ENCODE measurements at regions not wholly inside any gene's neighbourhood (a gene's known extent, or its start where the extent isn't known, plus 50 kb on each side); places are given as distances from the start of the nearest gene placed in this dataset.

DNA sequence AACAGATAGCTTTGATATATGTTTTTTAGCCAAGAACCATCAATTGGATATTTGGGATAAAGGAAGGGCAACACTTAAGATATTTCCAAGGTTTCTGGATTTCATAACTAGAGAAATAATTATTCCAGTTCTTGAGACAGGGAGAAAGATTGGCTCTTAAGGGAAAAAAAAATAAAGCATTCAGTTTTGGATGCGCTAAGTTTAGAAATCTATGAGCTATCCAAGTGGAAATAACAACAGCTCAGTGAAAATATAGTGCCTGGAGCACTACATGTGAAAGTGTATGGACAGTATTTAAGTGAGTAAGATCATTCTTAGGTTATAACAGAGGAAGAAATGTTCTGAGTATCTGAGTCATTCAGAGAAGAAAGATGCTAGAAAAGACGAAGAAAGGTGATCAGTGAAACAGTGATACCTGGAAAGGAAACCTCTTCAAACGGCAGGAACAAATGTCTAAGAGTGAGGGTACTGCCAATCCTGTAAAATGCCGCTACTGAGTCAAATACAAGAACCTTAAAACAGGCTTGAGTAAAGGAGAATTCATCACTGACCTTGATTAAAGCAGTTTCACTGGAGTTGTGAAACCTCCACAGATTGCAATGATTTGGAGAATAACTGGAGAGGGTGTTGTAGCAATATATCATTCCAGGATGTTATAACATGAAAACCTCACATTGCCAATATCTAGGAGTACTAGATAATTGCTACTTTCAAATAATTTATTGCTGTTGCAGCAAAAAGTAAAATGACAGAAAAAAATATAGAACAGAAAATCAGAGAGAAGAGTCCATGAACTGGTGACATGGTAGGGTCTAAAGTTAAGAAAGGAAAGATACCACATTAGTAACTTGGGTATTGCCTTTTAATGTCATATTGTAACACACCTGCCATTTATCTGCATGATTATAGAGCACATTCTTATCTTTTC is 482.1 kb upstream of the RGS18 start (continued):
- TF ChIP-seq C11orf30 (IDR thresholded peaks at IDR 0.05; ENCODE audit: low read depth), result peak; percentile 56
- no peak for TF ChIP-seq NFIX (CRISPR knock-in tag; IDR thresholded peaks at IDR 0.05; ENCODE audit: low read depth)

DNA sequence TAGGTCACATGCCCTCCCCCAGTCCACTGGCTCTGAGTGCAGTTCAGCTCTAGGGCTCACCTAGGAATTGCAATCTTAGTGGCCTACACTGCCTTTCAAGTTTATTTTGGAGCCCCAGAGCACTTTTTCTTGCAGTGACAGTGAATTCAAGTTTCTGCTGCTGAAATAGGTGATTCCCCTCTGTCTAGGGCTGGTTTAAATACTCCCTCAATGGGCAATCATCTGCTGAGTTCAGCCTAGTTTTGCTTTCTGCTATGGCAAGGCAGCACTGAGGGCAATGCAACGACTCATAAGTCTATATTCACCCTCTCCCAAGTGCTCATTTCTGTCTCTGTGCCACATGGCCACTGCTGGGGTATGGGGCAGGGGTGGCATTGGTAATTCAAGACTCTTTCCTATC is 472.6 kb upstream of the RGS18 start:
- TF ChIP-seq, protein P1, sequence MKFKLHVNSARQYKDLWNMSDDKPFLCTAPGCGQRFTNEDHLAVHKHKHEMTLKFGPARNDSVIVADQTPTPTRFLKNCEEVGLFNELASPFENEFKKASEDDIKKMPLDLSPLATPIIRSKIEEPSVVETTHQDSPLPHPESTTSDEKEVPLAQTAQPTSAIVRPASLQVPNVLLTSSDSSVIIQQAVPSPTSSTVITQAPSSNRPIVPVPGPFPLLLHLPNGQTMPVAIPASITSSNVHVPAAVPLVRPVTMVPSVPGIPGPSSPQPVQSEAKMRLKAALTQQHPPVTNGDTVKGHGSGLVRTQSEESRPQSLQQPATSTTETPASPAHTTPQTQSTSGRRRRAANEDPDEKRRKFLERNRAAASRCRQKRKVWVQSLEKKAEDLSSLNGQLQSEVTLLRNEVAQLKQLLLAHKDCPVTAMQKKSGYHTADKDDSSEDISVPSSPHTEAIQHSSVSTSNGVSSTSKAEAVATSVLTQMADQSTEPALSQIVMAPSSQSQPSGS (CRISPR knock-in tag; IDR thresholded peaks at IDR 0.05), result no peak
- TF ChIP-seq CREM (IDR thresholded peaks at IDR 0.05; ENCODE audit: low read depth), result no peak
- no peak for TF ChIP-seq POLR3G (IDR thresholded peaks at IDR 0.05; ENCODE audit: extremely low read depth, insufficient read length, insufficient replicate concordance)
- TF ChIP-seq ZNF507 (tag; conservative IDR thresholded peaks at IDR 0.05), result no peak
- no peak for TF ChIP-seq RBM39 (optimal IDR thresholded peaks at IDR 0.05; ENCODE audit: low read depth, low read length)
- TF ChIP-seq HMGN3 (IDR thresholded peaks at IDR 0.05; ENCODE audit: borderline replicate concordance, extremely low read depth, insufficient read length, low read depth, low read length), result no peak
- no peak for TF ChIP-seq EHMT2 (IDR thresholded peaks at IDR 0.05)
- no peak for TF ChIP-seq MED1 (CRISPR knock-in tag; IDR thresholded peaks at IDR 0.05; ENCODE audit: borderline replicate concordance)
- no peak for TF ChIP-seq ZNF239 (CRISPR knock-in tag; IDR thresholded peaks at IDR 0.05)
- no peak for TF ChIP-seq SRSF7 (optimal IDR thresholded peaks at IDR 0.05; ENCODE audit: low read depth, low read length)
- no peak for TF ChIP-seq ATF7 (IDR thresholded peaks at IDR 0.05)
- no peak for TF ChIP-seq ZNF324 (CRISPR knock-in tag; IDR thresholded peaks at IDR 0.05)
- no peak for TF ChIP-seq RBM22 (IDR thresholded peaks at IDR 0.05; ENCODE audit: low read depth, low read length, poor library complexity, severe bottlenecking)
- intact Hi-C loops (cut with micrococcal nuclease), result no loop called here
- no peaks in the 10 kb centered on the region for H3K27me3 ChIP-seq (ENCODE audit: control insufficient read depth in 2 of 2, insufficient read depth in 2 of 2, low read length in 2 of 2)
- ATAC-seq (no peak), DNase-seq (ENCODE audit: extremely low read depth in 1 of 4, low spot score in 3 of 4) (no peak), FAIRE-seq (no peak)
- H3K79me2 ChIP-seq (ENCODE audit: control insufficient read depth, insufficient read depth, low read length), result no peaks in the 10 kb centered on the region
- no peak overlapping the region for H3K27ac ChIP-seq (ENCODE audit: extremely low read depth, low read depth, low read length)
- H3K4me1 ChIP-seq (replicated peaks in 1 of 2; ENCODE audit: control insufficient read depth in 2 of 2, insufficient read depth in 2 of 2, low read length in 2 of 2), result no peaks in the 10 kb centered on the region
- H3K36me3 ChIP-seq (ENCODE audit: control insufficient read depth, insufficient read depth, low read length), result no peaks in the 10 kb centered on the region
- 7% methylated on average over 1 of the region's 1 CpG for WGBS (ENCODE audit: insufficient coverage, low coverage, missing lambda C conversion rate)
- no peaks in the 10 kb centered on the region for H4K20me1 ChIP-seq (replicated peaks; ENCODE audit: control insufficient read depth, insufficient read depth, low read length)
- H3K9me3 ChIP-seq (replicated peaks; ENCODE audit: control insufficient read depth, insufficient read depth, low read depth, low read length), result no peaks in the 10 kb centered on the region
- H2AFZ ChIP-seq (ENCODE audit: low read depth, low read length), result no peak overlapping the region
- BruUV-seq (replicated peaks), result no TSS peak
- in situ Hi-C loops (cut with MboI), result no loop called here
- POLR2A ChIA-PET, result no interaction called here
- no peak overlapping the region for H3K4me2 ChIP-seq (ENCODE audit: insufficient read depth, low read length)
- no peak overlapping the region for H3K4me3 ChIP-seq
- CTCF ChIA-PET (ENCODE audit: low intra/inter-chr PET ratio), result no interaction called here
- H3K9ac ChIP-seq (ENCODE audit: insufficient read depth in 1 of 2, low read depth in 2 of 2, low read length in 2 of 2), result no peak overlapping the region
- H3K9me1 ChIP-seq (ENCODE audit: control insufficient read depth, insufficient read depth, low read length), result no peaks in the 10 kb centered on the region
